HL-60 (cell line): ENCODE measurements at regions not wholly inside any gene's neighbourhood (a gene's known extent, or its start where the extent isn't known, plus 50 kb on each side); places are given as distances from the start of the nearest gene placed in this dataset.

Experiments
- DNase-seq, 2 experiments: peaks; one replicate each; pipeline ENCODE4 v3.0.0-alpha.2; 2010 to 2020; ENCODE audit warnings: low read depth in 1 of 2, low spot score in 1 of 2
- H3K27ac ChIP-seq: fragments of 250-450 bp; sonication (Bioruptor Pico); replicated peaks from 2 replicates; pipeline ENCODE4 v1.5.1; 2020; ENCODE audit warnings: mild to moderate bottlenecking, moderate library complexity
- H3K27me3 ChIP-seq: fragments of 250-450 bp; sonication (Bioruptor Pico); 2 replicates; pipeline ENCODE4 v1.5.1; 2021; ENCODE audit warnings: mild to moderate bottlenecking, moderate library complexity; ENCODE audit not compliant: insufficient read depth, poor library complexity, severe bottlenecking
- H3K4me3 ChIP-seq: replicated peaks from 2 replicates; pipeline ENCODE4 v1.5.1; 2011; ENCODE audit warnings: mild to moderate bottlenecking, control low read depth, low read length; ENCODE audit not compliant: insufficient read depth
- CTCF ChIP-seq: IDR thresholded peaks from one replicate; pipeline ENCODE4 v1.5.1; 2011; ENCODE audit warnings: low read length, control low read depth, inconsistent platforms; ENCODE audit not compliant: insufficient read depth
- GABPA ChIP-seq: IDR thresholded peaks from 2 replicates; pipeline ENCODE4 v1.6.1; 2012; ENCODE audit warnings: low read depth
- POLR2AphosphoS5 ChIP-seq: IDR thresholded peaks from 2 replicates; pipeline ENCODE4 v1.6.1; 2012; ENCODE audit warnings: low read depth
- SPI1 ChIP-seq: IDR thresholded peaks from 2 replicates; pipeline ENCODE4 v1.6.1; 2012; ENCODE audit warnings: low read depth, mild to moderate bottlenecking, borderline replicate concordance
- TF ChIP-seq, protein P1 (sequence below): IDR thresholded peaks from 2 replicates; pipeline ENCODE4 v1.6.1; 2012; ENCODE audit warnings: low read depth; ENCODE audit not compliant: insufficient replicate concordance

- no peak overlapping the region for H3K4me3 ChIP-seq
- no peak overlapping the region for H3K27ac ChIP-seq
- TF ChIP-seq, protein P1, sequence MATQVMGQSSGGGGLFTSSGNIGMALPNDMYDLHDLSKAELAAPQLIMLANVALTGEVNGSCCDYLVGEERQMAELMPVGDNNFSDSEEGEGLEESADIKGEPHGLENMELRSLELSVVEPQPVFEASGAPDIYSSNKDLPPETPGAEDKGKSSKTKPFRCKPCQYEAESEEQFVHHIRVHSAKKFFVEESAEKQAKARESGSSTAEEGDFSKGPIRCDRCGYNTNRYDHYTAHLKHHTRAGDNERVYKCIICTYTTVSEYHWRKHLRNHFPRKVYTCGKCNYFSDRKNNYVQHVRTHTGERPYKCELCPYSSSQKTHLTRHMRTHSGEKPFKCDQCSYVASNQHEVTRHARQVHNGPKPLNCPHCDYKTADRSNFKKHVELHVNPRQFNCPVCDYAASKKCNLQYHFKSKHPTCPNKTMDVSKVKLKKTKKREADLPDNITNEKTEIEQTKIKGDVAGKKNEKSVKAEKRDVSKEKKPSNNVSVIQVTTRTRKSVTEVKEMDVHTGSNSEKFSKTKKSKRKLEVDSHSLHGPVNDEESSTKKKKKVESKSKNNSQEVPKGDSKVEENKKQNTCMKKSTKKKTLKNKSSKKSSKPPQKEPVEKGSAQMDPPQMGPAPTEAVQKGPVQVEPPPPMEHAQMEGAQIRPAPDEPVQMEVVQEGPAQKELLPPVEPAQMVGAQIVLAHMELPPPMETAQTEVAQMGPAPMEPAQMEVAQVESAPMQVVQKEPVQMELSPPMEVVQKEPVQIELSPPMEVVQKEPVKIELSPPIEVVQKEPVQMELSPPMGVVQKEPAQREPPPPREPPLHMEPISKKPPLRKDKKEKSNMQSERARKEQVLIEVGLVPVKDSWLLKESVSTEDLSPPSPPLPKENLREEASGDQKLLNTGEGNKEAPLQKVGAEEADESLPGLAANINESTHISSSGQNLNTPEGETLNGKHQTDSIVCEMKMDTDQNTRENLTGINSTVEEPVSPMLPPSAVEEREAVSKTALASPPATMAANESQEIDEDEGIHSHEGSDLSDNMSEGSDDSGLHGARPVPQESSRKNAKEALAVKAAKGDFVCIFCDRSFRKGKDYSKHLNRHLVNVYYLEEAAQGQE, result no peak
- TF ChIP-seq CTCF, result no peak
- TF ChIP-seq GABPA, result no peak
- TF ChIP-seq POLR2AphosphoS5, result no peak
- TF ChIP-seq SPI1, result no peak
- H3K27me3 ChIP-seq, result peaks cover 46% of the 10 kb centered on the region
- no peak for DNase-seq
These were observed 57.1 kb upstream of the NKAP start for GRCh38 chrX:120000490-120001246.

- peaks cover 51% of the 10 kb centered on the region for H3K27me3 ChIP-seq
- no peak overlapping the region for H3K4me3 ChIP-seq
- no peak for DNase-seq
- TF ChIP-seq CTCF (no peak), SPI1 (no peak), GABPA (no peak), POLR2AphosphoS5 (no peak)
- TF ChIP-seq, protein P1, result no peak
- no peak overlapping the region for H3K27ac ChIP-seq
These were observed 55.6 kb upstream of the NKAP start for GRCh38 chrX:119999087-119999634.

GRCh38 chrX:119997570-119997969, 54.0 kb upstream of the NKAP start:
- Histone ChIP-seq H3K27ac (no peak overlapping the region), H3K27me3 (peaks cover 53% of the 10 kb centered on the region), H3K4me3 (no peak overlapping the region)
- DNase-seq, result no peak
- TF ChIP-seq, protein P1, result no peak
- no peak for TF ChIP-seq CTCF
- no peak for TF ChIP-seq GABPA
- no peak for TF ChIP-seq POLR2AphosphoS5
- no peak for TF ChIP-seq SPI1
